H1 (cell line): ENCODE measurements at regions not wholly inside any gene's neighbourhood (a gene's known extent, or its start where the extent isn't known, plus 50 kb on each side); places are given as distances from the start of the nearest gene placed in this dataset.

Source experiments
- CTCF ChIA-PET: fragments of 300-600 bp; sonication (Branson Sonifier 250); formaldehyde crosslinking; loops from one replicate; lab custom pipeline; 2021; ENCODE audit not compliant: partially characterized antibody; lab: Charles Lee
- POLR2A ChIA-PET: fragments of 300-600 bp; sonication (Branson Sonifier 250); formaldehyde crosslinking; loops from one replicate; lab custom pipeline; 2021; ENCODE audit warnings: inconsistent platforms; ENCODE audit not compliant: partially characterized antibody; lab: Charles Lee
- DNase-seq, 2 experiments: peaks; one replicate each; pipeline versions ENCODE4 v3.0.0 to v3.0.0-alpha.2; 2010 to 2022; ENCODE audit warnings: low spot score in 2 of 2, low read depth in 1 of 2, mixed read lengths in 1 of 2
- FAIRE-seq: peaks from 2 replicates; lab custom pipeline; 2011; peaks lifted over from hg19 to GRCh38; lab: Jason Lieb, UNC
- H2AFZ ChIP-seq: 2 replicates; pipeline ENCODE4 v1.8.1; 2012; ENCODE audit warnings: low read length, inconsistent platforms
- H2AK5ac ChIP-seq: 2 replicates; pipeline ENCODE4 v1.6.1; 2013; ENCODE audit warnings: low read depth, low read length
- H2BK120ac ChIP-seq: replicated peaks from 2 replicates; pipeline ENCODE3; 2013; ENCODE audit warnings: low read depth, low read length, inconsistent platforms
- H2BK12ac ChIP-seq: 2 replicates; pipeline ENCODE4 v1.6.1; 2013; ENCODE audit warnings: low read depth, low read length
- H2BK15ac ChIP-seq: 2 replicates; pipeline ENCODE4 v1.6.1; 2013; ENCODE audit warnings: low read length
- H2BK20ac ChIP-seq: 2 replicates; pipeline ENCODE4 v1.6.1; 2013; ENCODE audit warnings: low read length
- H2BK5ac ChIP-seq: 2 replicates; pipeline ENCODE4 v1.6.1; 2013; ENCODE audit warnings: low read depth, low read length
- H3K14ac ChIP-seq: 2 replicates; pipeline ENCODE4 v1.6.1; 2013; ENCODE audit warnings: inconsistent platforms; ENCODE audit not compliant: insufficient read length
- H3K18ac ChIP-seq: 2 replicates; pipeline ENCODE4 v1.6.1; 2013; ENCODE audit warnings: low read length; ENCODE audit errors: extremely low read depth
- H3K23ac ChIP-seq: 2 replicates; pipeline ENCODE4 v1.6.1; 2013; ENCODE audit warnings: inconsistent platforms; ENCODE audit not compliant: insufficient read length
- H3K23me2 ChIP-seq: 2 replicates; pipeline ENCODE4 v1.6.1; 2013; ENCODE audit warnings: low read depth, low read length
- H3K27ac ChIP-seq: 2 replicates; pipeline ENCODE4 v1.6.1; 2011; ENCODE audit warnings: low read depth, low read length, inconsistent platforms
- H3K27me3 ChIP-seq, 4 experiments: replicated peaks in 1 of 4; 1 replicate in 1 of 4; 2 replicates in 3 of 4; pipeline versions ENCODE4 v1.6.1 to v1.8.1; 2011 to 2013; ENCODE audit warnings: low read length in 3 of 4, mild to moderate bottlenecking in 3 of 4, inconsistent platforms in 2 of 4, mixed read lengths in 2 of 4, moderate library complexity in 1 of 4; ENCODE audit not compliant: control insufficient read depth in 3 of 4, insufficient read depth in 3 of 4; ENCODE audit errors: extremely low read depth in 1 of 4
- H3K36me3 ChIP-seq, 4 experiments: 2 replicates each; pipeline versions ENCODE4 v1.6.1 to v1.8.1; 2011 to 2013; ENCODE audit warnings: mild to moderate bottlenecking in 4 of 4, low read length in 3 of 4, moderate library complexity in 2 of 4, control low read depth in 1 of 4, inconsistent platforms in 1 of 4; ENCODE audit not compliant: insufficient read depth in 4 of 4, control insufficient read depth in 2 of 4
- H3K4ac ChIP-seq: replicated peaks from 2 replicates; pipeline ENCODE3; 2013; ENCODE audit warnings: low read length, low read depth, mixed read lengths, inconsistent platforms; ENCODE audit not compliant: insufficient read length
- H3K4me1 ChIP-seq, 4 experiments: replicated peaks in 1 of 4; 1 replicate in 1 of 4; 2 replicates in 3 of 4; pipeline versions ENCODE4 v1.6.1 to v1.8.1; 2011 to 2013; ENCODE audit warnings: low read length in 3 of 4, inconsistent platforms in 2 of 4, mixed read lengths in 1 of 4; ENCODE audit not compliant: insufficient read depth in 4 of 4, control insufficient read depth in 3 of 4
- H3K4me2 ChIP-seq, 2 experiments: 2 replicates each; pipeline versions ENCODE4 v1.6.1 to v1.8.1; 2011 to 2013; ENCODE audit warnings: low read depth in 2 of 2, low read length in 2 of 2, control low read depth in 1 of 2, inconsistent platforms in 1 of 2, mild to moderate bottlenecking in 1 of 2; ENCODE audit not compliant: insufficient read depth in 1 of 2
- H3K4me3 ChIP-seq, 4 experiments: fragments of 200-600, 300-600 bp in 1 of 4; sonication (generic), shearing (Covaris generic), sonication (Bioruptor Twin) in 1 of 4; 2 replicates each; pipeline versions ENCODE4 v1.5.1 to v1.8.1; 2011 to 2016; ENCODE audit warnings: low read length in 4 of 4, low read depth in 3 of 4, control low read depth in 2 of 4, inconsistent platforms in 2 of 4, mild to moderate bottlenecking in 2 of 4, mixed read lengths in 1 of 4, moderate library complexity in 1 of 4; ENCODE audit not compliant: insufficient read depth in 2 of 4; ENCODE audit errors: extremely low read depth in 1 of 4
- H3K56ac ChIP-seq: replicated peaks from 2 replicates; pipeline ENCODE3; 2013; ENCODE audit warnings: low read depth, mild to moderate bottlenecking, mixed read lengths, low read length, inconsistent platforms; ENCODE audit not compliant: insufficient read length
- H3K79me1 ChIP-seq: 2 replicates; pipeline ENCODE4 v1.6.1; 2013; ENCODE audit warnings: low read depth, low read length, control low read depth
- H3K79me2 ChIP-seq, 2 experiments: 2 replicates each; pipeline versions ENCODE4 v1.6.1 to v1.8.1; 2012 to 2013; ENCODE audit warnings: low read length in 2 of 2, mild to moderate bottlenecking in 2 of 2, inconsistent platforms in 1 of 2; ENCODE audit not compliant: insufficient read depth in 2 of 2, control insufficient read depth in 1 of 2
- H3K9ac ChIP-seq, 4 experiments: replicated peaks in 1 of 4; 1 replicate in 1 of 4; 2 replicates in 3 of 4; pipeline versions ENCODE4 v1.6.1 to v1.8.1; 2011 to 2013; ENCODE audit warnings: low read depth in 3 of 4, low read length in 3 of 4, control low read depth in 2 of 4, mild to moderate bottlenecking in 2 of 4, moderate library complexity in 2 of 4, inconsistent platforms in 1 of 4; ENCODE audit errors: extremely low read depth in 1 of 4
- H3K9me3 ChIP-seq, 2 experiments: 2 replicates each; pipeline versions ENCODE4 v1.6.1 to v1.8.1; 2012 to 2013; ENCODE audit warnings: mild to moderate bottlenecking in 2 of 2, moderate library complexity in 2 of 2, control low read depth in 1 of 2, inconsistent platforms in 1 of 2, low read depth in 1 of 2, low read length in 1 of 2, mixed read lengths in 1 of 2; ENCODE audit not compliant: insufficient read depth in 2 of 2
- H4K20me1 ChIP-seq, 2 experiments: replicated peaks in 1 of 2; 2 replicates each; pipeline versions ENCODE3 to v1.8.1; 2011 to 2013; ENCODE audit warnings: inconsistent platforms in 2 of 2, low read length in 2 of 2, mild to moderate bottlenecking in 1 of 2; ENCODE audit not compliant: insufficient read depth in 2 of 2, control insufficient read depth in 1 of 2
- H4K5ac ChIP-seq: 2 replicates; pipeline ENCODE4 v1.6.1; 2013; ENCODE audit warnings: low read length, low read depth, mixed read lengths, inconsistent platforms; ENCODE audit not compliant: insufficient read length
- H4K8ac ChIP-seq: 2 replicates; pipeline ENCODE4 v1.8.0; 2013; ENCODE audit warnings: mild to moderate bottlenecking, moderate library complexity, low read length, inconsistent platforms; ENCODE audit not compliant: insufficient read depth; ENCODE audit errors: extremely low read depth
- H4K91ac ChIP-seq: replicated peaks from 2 replicates; pipeline ENCODE3; 2013; ENCODE audit warnings: low read length, mixed read lengths, inconsistent platforms; ENCODE audit not compliant: insufficient read length
- GABPA ChIP-seq: IDR thresholded peaks from 2 replicates; pipeline ENCODE4 v1.6.1; 2011; ENCODE audit warnings: mild to moderate bottlenecking, low read length, moderate library complexity, borderline replicate concordance; ENCODE audit not compliant: insufficient read depth
- JUND ChIP-seq: IDR thresholded peaks from 2 replicates; pipeline ENCODE4 v1.6.1; 2011; ENCODE audit warnings: mild to moderate bottlenecking, improper control_type of control experiment, low read length
- KDM1A ChIP-seq: fragments of 200-600, 300-600 bp; sonication (generic); IDR thresholded peaks from 2 replicates; pipeline ENCODE4 v1.7.1; 2016; ENCODE audit warnings: mild to moderate bottlenecking, low read length, borderline replicate concordance
- PHF8 ChIP-seq: fragments of 200-600 bp; sonication (generic); conservative IDR thresholded peaks from 2 replicates; pipeline ENCODE4 v1.7.1; 2012; ENCODE audit warnings: low read depth, mild to moderate bottlenecking, inconsistent platforms, low read length, moderate library complexity
- POLR2AphosphoS5 ChIP-seq: IDR thresholded peaks from 2 replicates; pipeline ENCODE4 v1.6.1; 2011; ENCODE audit warnings: low read depth, low read length
- SP2 ChIP-seq: IDR thresholded peaks from 2 replicates; pipeline ENCODE4 v1.6.1; 2012; ENCODE audit warnings: mild to moderate bottlenecking, low read length, inconsistent platforms
- TAF7 ChIP-seq: optimal IDR thresholded peaks from 2 replicates; pipeline ENCODE3; 2011; ENCODE audit warnings: low read depth, mild to moderate bottlenecking, inconsistent platforms, low read length, moderate library complexity, borderline replicate concordance
- TCF12 ChIP-seq: IDR thresholded peaks from 2 replicates; pipeline ENCODE4 v1.6.1; 2011; ENCODE audit warnings: low read depth, mild to moderate bottlenecking, low read length
- ZNF274 ChIP-seq: IDR thresholded peaks from 2 replicates; pipeline ENCODE4 v1.7.0; 2012; ENCODE audit warnings: low read length, borderline replicate concordance; ENCODE audit errors: extremely low read depth
- WGBS, 2 experiments: shearing (Covaris generic) in 1 of 2; methylation state at CpG; one replicate each; pipeline versions ENCODE4 v1.1.6 to v1.1.7; 2013 to 2015; ENCODE audit warnings: low lambda C conversion rate in 2 of 2, mixed read lengths in 2 of 2, inconsistent platforms in 1 of 2, low coverage in 1 of 2, missing lambda C conversion rate in 1 of 2; ENCODE audit not compliant: insufficient replicate concordance in 2 of 2, insufficient coverage in 1 of 2, insufficient read length in 1 of 2; ENCODE audit errors: extremely low coverage in 1 of 2, missing lambda C conversion rate in 1 of 2; 5-methylcytosine and 5-hydroxymethylcytosine counted together

DNA sequence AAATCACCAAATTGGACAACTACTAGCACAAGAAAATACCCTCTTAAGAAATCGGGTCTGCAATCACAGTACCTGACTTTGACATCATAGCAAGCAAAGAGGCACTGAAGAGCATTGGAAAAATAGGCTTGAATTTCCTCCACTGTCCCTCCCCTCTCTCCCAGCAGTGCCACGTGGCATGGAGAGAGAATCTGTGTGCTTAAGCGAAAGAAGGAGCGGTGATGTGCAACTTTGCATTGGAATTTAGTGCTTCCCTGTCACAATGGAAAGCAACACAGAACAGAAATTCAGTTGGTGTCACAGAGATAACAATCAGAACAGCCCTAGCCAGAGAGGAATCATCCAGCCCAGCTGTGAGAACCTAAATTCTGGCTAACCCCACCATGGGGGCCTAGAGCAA lies 207.5 kb upstream of the SLITRK3 start:
- no peak overlapping the region for H4K91ac ChIP-seq
- H4K20me1 ChIP-seq: no peaks in the 10 kb centered on the region
- CTCF ChIA-PET: no interaction called here
- no peak overlapping the region for H3K4ac ChIP-seq
- no peak overlapping the region for H2BK20ac ChIP-seq
- H3K4me2 ChIP-seq: no peak overlapping the region
- 68% methylated on average over 4 of the region's 4 CpGs; no CpG with 5 or more reads in 1 of the 2 experiments for WGBS, 2 experiments
- no peak overlapping the region for H3K27ac ChIP-seq
- no peaks in the 10 kb centered on the region for H3K23me2 ChIP-seq
- no peak overlapping the region for H3K23ac ChIP-seq
- H3K9ac ChIP-seq: no peak overlapping the region
- no peaks in the 10 kb centered on the region for H3K9me3 ChIP-seq
- no peak overlapping the region for H3K18ac ChIP-seq
- no peaks in the 10 kb centered on the region for H3K79me1 ChIP-seq
- POLR2A ChIA-PET: no interaction called here
- no peak overlapping the region for H4K8ac ChIP-seq
- peak overlapping the region; percentile 90 for H2AFZ ChIP-seq
- no peak overlapping the region for H3K4me3 ChIP-seq
- no peak overlapping the region for H2BK120ac ChIP-seq
- no peaks in the 10 kb centered on the region for H3K36me3 ChIP-seq
- H2BK12ac ChIP-seq: no peak overlapping the region
- no peak overlapping the region for H2BK5ac ChIP-seq
- H3K56ac ChIP-seq: no peak overlapping the region
- no peak for DNase-seq
- no peak overlapping the region for H2BK15ac ChIP-seq
- H3K14ac ChIP-seq: no peak overlapping the region
- no peak for FAIRE-seq
- H3K4me1 ChIP-seq: no peaks in the 10 kb centered on the region
- no peaks in the 10 kb centered on the region for H3K27me3 ChIP-seq
- no peaks in the 10 kb centered on the region for H3K79me2 ChIP-seq
- H4K5ac ChIP-seq: no peak overlapping the region
- no peak overlapping the region for H2AK5ac ChIP-seq
- no peak for TF ChIP-seq JUND
- TF ChIP-seq ZNF274: no peak
- no peak for TF ChIP-seq SP2
- TF ChIP-seq PHF8: no peak
- TF ChIP-seq TCF12: no peak
- TF ChIP-seq TAF7: no peak
- TF ChIP-seq KDM1A: no peak
- TF ChIP-seq GABPA: no peak
- TF ChIP-seq POLR2AphosphoS5: no peak
